Non-pigmented ciliary epithelial cell (primary cell): ENCODE measurements at regions not wholly inside any gene's neighbourhood (a gene's known extent, or its start where the extent isn't known, plus 50 kb on each side); places are given as distances from the start of the nearest gene placed in this dataset.

ENCODE experiments used
- DNase-seq: peaks from one replicate; pipeline ENCODE4 v3.0.0-alpha.2; 2010; ENCODE audit warnings: low read depth

DNA sequence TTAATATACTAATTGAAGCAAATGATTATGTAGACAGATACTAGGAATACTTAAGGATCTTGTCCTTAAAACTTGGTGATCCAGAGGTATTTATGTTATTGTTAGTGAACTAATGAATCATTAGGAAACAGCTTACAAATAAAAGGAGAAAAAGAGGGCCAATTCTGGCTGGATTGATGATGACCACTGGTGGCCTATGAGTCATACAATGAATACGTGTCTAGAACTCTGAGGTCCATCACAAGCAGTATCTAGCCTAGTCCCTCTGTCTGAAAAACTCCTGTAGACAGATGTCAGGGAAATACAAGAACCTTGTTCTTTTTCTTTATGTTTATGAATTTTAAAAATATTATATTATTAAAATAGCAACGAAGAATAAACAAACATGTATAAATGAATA is 51.7 kb upstream of the RTL1 start:
- no peak for DNase-seq

DNA sequence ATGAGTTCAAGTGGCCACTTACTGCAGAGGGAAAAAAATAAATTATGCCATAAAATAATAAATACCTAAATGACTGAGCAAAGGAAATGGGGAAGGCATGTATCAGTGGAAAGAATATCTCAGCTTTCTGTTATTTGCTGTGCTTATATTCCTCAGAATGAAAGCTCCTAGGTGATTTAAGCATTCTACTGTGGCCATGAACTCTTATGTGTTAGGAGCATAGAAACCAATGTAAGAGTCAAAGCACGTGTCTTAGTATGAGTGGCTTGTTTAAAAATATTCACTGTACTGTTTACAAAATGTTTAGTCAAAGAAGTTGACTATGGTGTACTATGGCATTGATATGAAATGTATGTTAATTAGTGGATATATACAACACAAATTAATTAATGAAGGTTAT is 59.0 kb upstream of the RTL1 start:
- no peak for DNase-seq

GRCh38 chr14:100965296-100965695 is 61.8 kb upstream of the RTL1 start:
- DNase-seq, result no peak

- no peak for DNase-seq
Measured at GRCh38 chr14:100967178-100967577, 63.7 kb upstream of the RTL1 start.

DNA sequence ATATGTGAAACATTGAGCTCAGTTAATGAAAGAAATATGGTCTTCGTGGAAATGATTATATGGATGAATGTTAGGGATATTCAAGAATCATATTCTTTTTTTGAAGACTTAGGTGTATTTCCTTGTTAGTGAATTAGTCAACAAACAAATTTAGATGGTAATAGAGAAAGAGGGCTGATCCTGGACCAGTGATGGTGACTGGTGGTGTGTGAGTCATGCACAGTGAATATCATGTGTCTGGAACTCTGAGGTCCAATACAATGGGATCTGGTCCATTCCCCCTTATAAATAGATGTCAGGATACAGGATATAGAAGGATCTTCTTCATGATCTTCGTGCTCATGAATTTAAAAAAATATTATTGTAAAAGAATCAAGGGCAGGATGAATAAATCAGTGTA is 64.4 kb upstream of the RTL1 start:
- no peak for DNase-seq

GRCh38 chr14:100972118-100972897 is 68.8 kb upstream of the RTL1 start:
- no peak for DNase-seq

DNA sequence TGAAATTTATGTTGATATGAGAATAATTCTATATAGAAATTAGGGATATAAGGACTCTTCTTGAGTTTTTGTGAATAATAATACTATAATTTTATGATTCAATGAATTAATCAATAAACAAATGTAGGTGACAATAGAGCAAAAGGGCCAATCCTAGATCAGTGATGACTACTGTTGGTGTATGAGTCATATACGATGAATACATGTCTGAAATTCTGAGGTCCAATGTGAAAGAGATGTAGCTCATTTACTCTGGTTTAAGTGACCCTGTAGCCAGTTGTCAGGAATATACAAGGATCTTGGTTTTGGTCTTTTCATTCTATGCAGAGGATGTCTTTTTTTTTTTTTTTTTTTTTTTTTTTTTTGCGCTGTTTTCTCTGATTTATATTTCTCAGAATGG is 72.1 kb upstream of the RTL1 start:
- DNase-seq, result no peak

DNA sequence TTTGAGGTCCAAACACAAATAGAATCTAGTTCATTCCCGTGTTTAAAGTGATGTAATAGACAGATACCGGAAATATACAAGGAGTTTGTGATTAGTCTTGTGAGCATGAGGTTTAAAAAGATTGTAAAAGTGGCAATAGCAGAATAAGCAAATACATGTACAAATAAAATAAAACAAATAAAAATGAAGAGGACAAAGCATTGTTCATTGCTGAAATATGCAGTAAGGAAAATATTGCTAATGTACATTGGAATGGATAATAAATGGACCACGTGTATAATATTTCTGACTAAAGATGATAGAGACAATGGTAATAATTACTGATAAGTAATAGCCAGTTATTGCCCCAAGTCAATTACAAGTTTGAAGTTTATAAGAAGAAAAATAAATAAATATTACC is 75.6 kb upstream of the RTL1 start:
- DNase-seq, result no peak

DNA sequence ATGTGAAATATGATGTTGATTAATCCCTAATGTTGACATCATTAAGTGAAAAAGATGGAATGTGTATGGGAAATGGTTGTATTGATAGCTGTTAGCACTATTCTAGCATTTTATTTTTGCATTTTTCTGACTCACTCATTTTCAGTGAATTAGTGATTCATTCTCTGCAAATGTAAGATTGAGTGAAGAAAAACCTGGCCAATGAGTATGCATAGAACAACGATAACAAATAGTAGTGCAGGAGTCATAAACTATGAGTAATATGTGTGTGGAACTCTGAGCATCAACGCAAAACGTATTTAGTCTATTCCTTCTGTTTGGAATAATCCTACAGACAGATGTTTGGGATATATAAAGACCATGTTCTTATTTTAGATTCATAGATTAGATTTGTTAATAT is 76.3 kb upstream of the RTL1 start:
- no peak for DNase-seq

- no peak for DNase-seq
Measured at GRCh38 chr14:100980823-100981222, 77.3 kb upstream of the RTL1 start.

DNA sequence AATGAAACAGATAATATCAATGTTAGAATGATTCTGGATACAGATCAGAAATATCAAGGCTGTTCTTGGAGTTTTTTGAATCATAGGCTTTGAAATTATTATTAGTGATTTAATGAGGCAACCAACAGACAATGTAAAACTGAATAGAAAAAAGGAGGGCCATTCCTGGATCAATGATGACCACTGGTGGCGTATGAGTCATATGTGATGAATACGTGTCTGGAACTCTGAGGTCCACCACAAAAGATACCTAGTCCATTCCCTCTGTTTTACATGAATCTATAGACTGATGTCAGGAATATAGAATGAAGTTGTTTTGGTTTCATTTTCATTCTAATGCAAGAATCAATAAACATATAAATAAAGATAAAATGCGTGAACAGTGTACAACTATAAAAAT is 78.3 kb upstream of the RTL1 start:
- DNase-seq, result no peak

DNA sequence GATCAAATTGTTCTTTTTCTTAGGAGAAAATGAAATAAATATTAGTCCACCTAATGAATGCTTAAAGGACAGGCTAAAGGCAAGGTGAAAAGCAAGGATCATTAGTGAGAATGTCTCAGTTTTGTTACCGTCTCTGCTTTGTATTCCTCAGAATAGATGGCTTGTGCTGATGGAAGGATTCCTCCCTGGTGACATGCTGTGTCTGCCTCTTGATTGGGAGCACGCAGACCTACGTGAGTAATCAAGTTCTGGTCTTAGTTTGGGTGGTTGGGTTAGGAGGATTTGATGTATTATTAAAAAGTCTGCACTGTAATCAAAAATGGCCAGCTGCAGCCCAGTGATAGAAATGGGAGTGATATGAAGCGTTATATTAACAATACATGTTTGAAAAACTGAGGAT is 78.8 kb upstream of the RTL1 start:
- DNase-seq, result no peak

GRCh38 chr14:100982762-100983161 is 79.2 kb upstream of the RTL1 start:
- no peak for DNase-seq

DNA sequence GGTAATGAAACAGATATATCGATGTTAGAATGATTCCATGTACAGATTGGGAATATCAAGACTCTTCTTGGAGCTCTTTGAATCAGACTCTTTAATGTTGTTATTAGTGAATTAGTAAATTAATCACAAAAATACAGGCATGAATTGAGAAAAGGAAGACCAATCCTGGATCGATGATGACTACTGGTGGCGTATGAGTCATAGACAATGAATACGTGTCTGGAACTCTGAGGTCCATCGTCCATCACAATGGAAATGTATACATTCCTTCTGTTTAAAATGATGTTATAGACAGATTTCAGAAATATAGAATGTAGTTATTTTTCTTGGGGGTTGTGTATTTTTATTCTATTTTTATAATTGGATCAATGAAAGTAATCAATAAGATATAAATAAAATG is 80.2 kb upstream of the RTL1 start:
- DNase-seq, result no peak

DNA sequence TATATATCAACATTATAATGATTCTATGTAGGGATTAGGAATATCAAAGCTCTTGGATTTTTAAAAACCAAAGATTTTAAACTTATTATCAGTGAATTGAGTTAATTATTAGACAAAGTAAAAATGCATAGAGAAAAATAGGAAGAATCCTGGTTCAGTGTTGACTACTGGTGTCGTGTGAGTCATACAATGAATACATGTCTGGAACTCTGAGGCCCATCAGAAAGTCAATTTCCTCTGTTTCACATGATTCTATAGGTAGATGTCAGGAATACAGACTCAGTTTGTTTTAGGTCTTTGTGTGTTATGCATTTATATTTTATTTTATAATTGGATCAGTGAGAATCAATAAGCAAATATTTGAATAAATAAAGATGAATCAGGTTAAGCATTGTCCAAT is 84.5 kb upstream of the RTL1 start:
- DNase-seq, result no peak

- no peak for DNase-seq
Measured at GRCh38 chr14:100988411-100988900, 84.9 kb upstream of the RTL1 start.

DNA sequence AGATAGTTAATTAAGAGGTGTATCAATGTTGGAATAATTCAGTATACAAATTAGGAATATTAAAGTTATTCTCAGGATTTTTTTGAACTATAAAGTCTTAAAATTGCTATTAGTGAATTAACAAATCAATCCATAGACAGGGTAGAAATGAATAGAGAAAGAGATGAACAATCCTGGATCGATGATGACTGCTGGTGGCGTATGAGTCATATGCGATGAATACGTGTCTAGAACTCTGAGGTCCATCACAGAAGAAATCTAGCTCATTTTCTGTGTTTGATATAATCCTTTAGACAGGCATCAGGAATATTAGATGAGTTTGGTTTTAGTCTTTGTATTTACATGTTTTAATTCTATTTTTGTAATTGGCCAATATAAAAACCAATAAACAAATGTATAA is 85.4 kb upstream of the RTL1 start:
- DNase-seq, result no peak

DNA sequence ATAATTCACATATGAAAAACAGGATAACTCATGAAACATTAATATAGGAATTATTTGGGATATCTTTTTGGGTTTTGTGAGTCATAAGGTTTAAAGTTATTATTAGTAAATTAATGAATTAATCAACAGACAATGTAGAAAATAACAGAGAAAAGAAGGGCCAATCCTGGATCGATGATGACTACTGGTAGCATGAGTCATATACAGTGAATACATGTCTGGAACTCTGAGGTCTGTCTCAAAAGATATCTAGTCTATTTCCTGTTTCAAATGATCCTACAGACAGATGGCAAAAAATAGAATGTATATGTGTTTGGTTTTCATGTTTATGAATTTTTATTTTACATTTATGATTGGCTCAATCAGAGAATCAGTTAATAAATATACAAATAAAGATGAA is 86.4 kb upstream of the RTL1 start:
- no peak for DNase-seq

- no peak for DNase-seq
Measured at GRCh38 chr14:100994082-100994481, 90.6 kb upstream of the RTL1 start.

GRCh38 chr14:100994756-100995330 is 91.3 kb upstream of the RTL1 start:
- DNase-seq, result no peak

DNA sequence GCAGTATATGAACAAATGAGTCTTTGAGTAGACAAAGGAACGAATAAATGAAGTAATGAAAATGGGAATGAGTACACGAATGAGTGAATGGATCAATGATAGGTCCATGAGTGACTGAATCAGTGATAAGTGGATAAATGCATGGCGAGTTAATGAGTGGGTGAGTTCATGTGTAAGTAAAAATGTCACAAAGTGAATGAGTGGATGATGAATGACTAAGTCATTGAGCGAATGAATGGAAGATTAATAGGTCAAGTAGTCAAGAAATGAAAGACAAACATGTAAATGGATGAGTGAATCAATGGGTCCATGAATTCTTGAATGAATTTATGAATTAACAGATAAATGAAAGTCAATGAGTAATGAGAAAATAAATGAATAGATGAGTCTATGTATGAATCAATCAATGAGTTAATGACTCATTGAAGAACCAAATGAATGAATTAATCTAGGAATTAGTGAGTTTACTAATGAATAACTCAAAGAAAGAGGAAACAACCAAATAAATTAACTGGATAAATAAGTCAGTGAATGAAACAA is 97.3 kb upstream of the RTL1 start:
- no peak for DNase-seq

DNA sequence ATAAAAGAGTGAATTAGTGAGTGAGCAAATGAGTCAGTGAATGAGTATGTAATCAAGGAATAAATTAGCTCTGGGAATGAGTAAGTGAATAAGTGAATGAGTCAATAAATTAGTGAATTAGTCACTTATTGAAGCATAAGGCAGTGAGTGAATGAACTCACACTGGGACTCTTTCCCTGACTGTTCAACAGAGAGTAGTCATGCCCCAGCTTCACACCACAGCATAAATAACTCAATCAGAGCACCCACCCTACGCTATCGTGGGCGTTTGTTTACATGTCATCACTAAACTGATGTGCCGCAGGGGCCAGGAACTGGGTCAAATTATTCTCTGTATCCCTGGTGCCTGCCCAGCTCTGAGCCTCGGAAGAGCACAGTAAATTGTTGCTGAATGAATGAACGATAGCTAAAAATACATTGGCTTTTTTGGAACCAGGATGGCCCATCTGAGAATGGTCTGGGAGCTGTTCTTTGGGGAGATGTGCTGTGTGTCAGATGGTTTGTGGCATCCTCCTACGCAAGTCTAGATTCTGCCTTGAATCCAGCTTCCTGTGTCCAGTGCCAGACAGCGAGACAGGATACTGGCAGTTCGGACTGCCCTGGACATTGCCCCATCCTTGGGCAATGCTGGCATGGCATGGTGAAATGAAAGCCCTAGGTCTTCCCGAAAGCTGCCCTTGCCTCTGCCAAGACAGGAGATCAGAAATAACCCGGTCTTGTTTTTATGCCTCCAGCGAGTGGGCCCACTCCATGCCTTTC is 98.0 kb upstream of the RTL1 start:
- no peak for DNase-seq

DNA sequence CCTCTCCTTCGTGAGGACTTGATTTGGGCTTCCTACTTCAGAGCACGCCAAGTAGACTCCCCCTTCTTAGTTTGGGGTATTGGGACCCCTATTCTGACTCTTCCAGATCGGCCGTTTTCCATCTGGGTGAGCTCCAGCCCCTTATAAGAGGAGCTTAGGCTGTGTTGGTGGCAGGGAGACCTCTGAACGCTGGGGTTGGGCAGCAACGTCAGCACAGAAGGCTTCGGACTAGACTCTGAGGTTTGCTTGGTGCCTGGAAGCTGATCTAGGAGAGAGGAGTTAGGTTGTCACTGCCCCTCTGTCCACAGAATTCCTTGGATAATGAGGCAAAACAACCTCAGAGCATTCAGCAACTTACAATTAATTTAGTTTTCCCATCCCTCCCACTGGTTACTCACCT is 99.2 kb upstream of the RTL1 start:
- DNase-seq, result no peak
